ENCODE measurements at regions not wholly inside any gene's neighbourhood (a gene's known extent, or its start where the extent isn't known, plus 50 kb on each side); places are given as distances from the start of the nearest gene placed in this dataset.

DNA sequence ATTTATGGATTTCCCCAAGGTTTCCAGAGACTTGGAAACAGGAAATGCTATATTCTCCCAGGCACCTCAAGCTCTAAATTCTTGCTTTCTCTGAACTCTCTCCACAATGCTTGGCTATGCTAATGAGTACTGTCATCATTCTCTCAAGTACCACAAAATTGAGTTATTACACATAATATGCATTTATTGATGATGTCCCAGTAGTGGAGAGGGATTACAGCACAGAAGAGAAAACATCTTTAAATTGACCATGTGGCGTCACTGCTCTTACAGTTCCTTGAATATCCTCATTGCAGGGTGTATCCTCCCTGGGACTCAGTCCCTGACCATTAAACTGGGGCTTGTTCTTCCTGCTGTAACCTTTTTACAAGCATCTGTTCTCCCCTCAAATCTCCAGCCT lies 681.1 kb upstream of the FANCL start:
- no peak overlapping the region; the same call in 1 of the 2 replicates for H3K4me3 Mint-ChIP-seq
- peak overlapping the region; percentile 78 for H3K27ac Mint-ChIP-seq
- no peaks in the 10 kb centered on the region for H3K36me3 Mint-ChIP-seq (ENCODE audit: low read depth)
- TF ChIP-seq, protein P1, sequence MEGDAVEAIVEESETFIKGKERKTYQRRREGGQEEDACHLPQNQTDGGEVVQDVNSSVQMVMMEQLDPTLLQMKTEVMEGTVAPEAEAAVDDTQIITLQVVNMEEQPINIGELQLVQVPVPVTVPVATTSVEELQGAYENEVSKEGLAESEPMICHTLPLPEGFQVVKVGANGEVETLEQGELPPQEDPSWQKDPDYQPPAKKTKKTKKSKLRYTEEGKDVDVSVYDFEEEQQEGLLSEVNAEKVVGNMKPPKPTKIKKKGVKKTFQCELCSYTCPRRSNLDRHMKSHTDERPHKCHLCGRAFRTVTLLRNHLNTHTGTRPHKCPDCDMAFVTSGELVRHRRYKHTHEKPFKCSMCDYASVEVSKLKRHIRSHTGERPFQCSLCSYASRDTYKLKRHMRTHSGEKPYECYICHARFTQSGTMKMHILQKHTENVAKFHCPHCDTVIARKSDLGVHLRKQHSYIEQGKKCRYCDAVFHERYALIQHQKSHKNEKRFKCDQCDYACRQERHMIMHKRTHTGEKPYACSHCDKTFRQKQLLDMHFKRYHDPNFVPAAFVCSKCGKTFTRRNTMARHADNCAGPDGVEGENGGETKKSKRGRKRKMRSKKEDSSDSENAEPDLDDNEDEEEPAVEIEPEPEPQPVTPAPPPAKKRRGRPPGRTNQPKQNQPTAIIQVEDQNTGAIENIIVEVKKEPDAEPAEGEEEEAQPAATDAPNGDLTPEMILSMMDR (IDR thresholded peaks at IDR 0.05): no peak
- H3K27me3 Mint-ChIP-seq (ENCODE audit: insufficient read depth): 0 out of 2 replicates have a peak, but pooled peaks cover 1% of the 10 kb centered on the region
- H3K4me1 Mint-ChIP-seq (ENCODE audit: low read depth): peaks cover 96% of the 10 kb centered on the region
- H3K9me3 Mint-ChIP-seq: no peaks in the 10 kb centered on the region
- no peak for DNase-seq

- Mint-ChIP-seq H3K27me3 (ENCODE audit: insufficient read depth) (0 out of 2 replicates have a peak, but pooled peaks cover 1% of the 10 kb centered on the region), H3K27ac (peak overlapping the region; percentile 78), H3K4me1 (ENCODE audit: low read depth) (peaks cover 94% of the 10 kb centered on the region), H3K4me3 (peak overlapping the region; percentile 0; the same call in 1 of the 2 replicates), H3K36me3 (ENCODE audit: low read depth) (no peaks in the 10 kb centered on the region), H3K9me3 (no peaks in the 10 kb centered on the region)
- peak; percentile 50 for DNase-seq
- TF ChIP-seq, protein P1 (IDR thresholded peaks at IDR 0.05): no peak
These were observed 680.6 kb upstream of the FANCL start for GRCh38 chr2:58921676-58922075.

- H3K36me3 Mint-ChIP-seq (ENCODE audit: low read depth): no peaks in the 10 kb centered on the region
- H3K4me3 Mint-ChIP-seq: no peak overlapping the region
- peak overlapping the region; percentile 78 for H3K27ac Mint-ChIP-seq
- 0 out of 2 replicates have a peak, but pooled peaks cover 1% of the 10 kb centered on the region for H3K27me3 Mint-ChIP-seq (ENCODE audit: insufficient read depth)
- H3K9me3 Mint-ChIP-seq: no peaks in the 10 kb centered on the region
- TF ChIP-seq, protein P1 (IDR thresholded peaks at IDR 0.05): no peak
- H3K4me1 Mint-ChIP-seq (ENCODE audit: low read depth): peaks cover 88% of the 10 kb centered on the region
- peak; percentile 71 for DNase-seq
These were observed 678.9 kb upstream of the FANCL start for GRCh38 chr2:58920001-58920400.

DNA sequence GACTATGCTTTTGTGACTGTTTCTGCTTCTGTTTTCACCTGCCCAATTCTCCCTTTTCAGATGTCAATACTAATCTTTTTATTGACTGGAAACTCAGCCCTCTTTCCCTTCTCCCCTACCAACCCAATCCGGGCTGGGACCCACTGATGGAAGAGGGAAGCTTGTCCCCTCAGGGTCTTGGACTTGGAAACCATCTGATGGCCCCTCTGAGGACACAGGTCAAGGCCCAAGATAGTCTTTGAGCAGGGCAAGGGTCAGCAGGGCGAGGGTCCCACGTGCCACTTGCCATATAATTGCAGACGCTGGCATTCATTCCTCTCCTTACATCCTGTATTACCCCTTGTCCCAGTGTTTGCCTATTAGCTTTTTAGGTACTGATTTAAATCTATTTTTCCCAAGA lies 678.2 kb upstream of the FANCL start:
- Mint-ChIP-seq H3K36me3 (ENCODE audit: low read depth) (no peaks in the 10 kb centered on the region), H3K27me3 (ENCODE audit: insufficient read depth) (peaks cover 1% of the 10 kb centered on the region; the same call in 1 of the 2 replicates), H3K9me3 (no peaks in the 10 kb centered on the region), H3K27ac (peak overlapping the region; percentile 78), H3K4me1 (ENCODE audit: low read depth) (peaks cover 81% of the 10 kb centered on the region), H3K4me3 (no peak overlapping the region)
- no peak for DNase-seq
- TF ChIP-seq, protein P1 (IDR thresholded peaks at IDR 0.05): no peak

DNA sequence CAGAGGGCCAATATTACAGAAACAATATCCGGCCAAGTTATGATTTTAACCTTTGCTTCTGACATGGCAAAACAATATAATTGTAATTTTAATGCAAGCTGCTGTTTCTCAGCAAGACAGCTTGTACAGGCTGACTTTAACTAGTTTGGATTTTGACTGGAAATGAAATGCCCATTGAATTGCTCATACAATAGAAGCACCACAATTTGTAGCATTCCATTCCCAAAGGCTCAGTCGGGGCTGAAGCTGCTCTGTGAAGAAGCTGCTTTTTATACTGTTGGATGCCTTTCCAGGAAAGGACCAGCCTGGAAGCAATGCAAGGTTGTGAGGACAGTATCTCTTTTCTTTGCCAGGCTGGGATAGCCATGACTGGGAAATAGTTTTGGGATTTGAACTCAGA lies 677.0 kb upstream of the FANCL start:
- H3K36me3 Mint-ChIP-seq (ENCODE audit: low read depth): no peaks in the 10 kb centered on the region
- peaks cover 1% of the 10 kb centered on the region; the same call in 1 of the 2 replicates for H3K27me3 Mint-ChIP-seq (ENCODE audit: insufficient read depth)
- DNase-seq: peak; percentile 83
- peak overlapping the region; percentile 78 for H3K27ac Mint-ChIP-seq
- no peaks in the 10 kb centered on the region for H3K9me3 Mint-ChIP-seq
- H3K4me1 Mint-ChIP-seq (ENCODE audit: low read depth): peaks cover 69% of the 10 kb centered on the region
- no peak overlapping the region; the same call in 1 of the 2 replicates for H3K4me3 Mint-ChIP-seq
- TF ChIP-seq, protein P1 (IDR thresholded peaks at IDR 0.05): no peak

All from HFFc6 (cell line).